ENCODE measurements at regions not wholly inside any gene's neighbourhood (a gene's known extent, or its start where the extent isn't known, plus 50 kb on each side); places are given as distances from the start of the nearest gene placed in this dataset.

DNA sequence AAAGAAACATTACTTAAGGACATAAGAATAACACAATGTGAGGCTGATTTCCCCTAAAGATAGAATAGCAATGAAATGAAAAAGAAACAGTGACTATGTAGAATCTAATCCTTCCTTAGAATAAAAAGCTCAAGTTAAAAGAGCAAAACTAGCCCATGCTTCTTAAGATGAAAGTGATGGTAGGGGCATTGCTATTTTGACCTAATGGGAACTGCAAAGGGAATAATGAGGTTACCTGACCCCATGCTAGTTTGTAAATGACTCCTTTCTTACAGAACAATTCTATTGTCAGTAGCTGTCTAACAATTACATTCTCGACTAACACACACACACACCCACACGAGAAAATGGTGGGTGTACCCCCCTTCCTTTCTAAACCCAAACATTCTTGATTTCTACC, 575.8 kb downstream of the CSNK1G3 start:
- Histone ChIP-seq H3K27ac (ENCODE audit: insufficient read length, low read depth, low read length) (no peak overlapping the region), H3K23ac (ENCODE audit: insufficient read length, low read depth, low read length) (no peak overlapping the region), H3K27me3 (ENCODE audit: insufficient read depth, low read length) (no peaks in the 10 kb centered on the region), H3K4me1 (ENCODE audit: insufficient read depth, low read length) (peaks cover 4% of the 10 kb centered on the region), H3K23me2 (ENCODE audit: insufficient read length, low read depth, low read length, poor library complexity, severe bottlenecking) (no peaks in the 10 kb centered on the region), H3K4ac (ENCODE audit: low read depth, low read length) (no peak overlapping the region), H2BK12ac (ENCODE audit: insufficient read length, low read depth, low read length) (no peak overlapping the region), H3K79me2 (ENCODE audit: insufficient read depth, low read length) (no peaks in the 10 kb centered on the region), H2BK120ac (ENCODE audit: low read depth, low read length, poor library complexity, severe bottlenecking) (no peak overlapping the region), H3T11ph (ENCODE audit: low read length) (no peak overlapping the region), H3K4me2 (ENCODE audit: insufficient read depth, insufficient read length, low read length) (no peak overlapping the region), H2AFZ (ENCODE audit: low read length) (no peak overlapping the region), H3K56ac (ENCODE audit: insufficient read length, low read depth, low read length) (no peak overlapping the region), H2BK5ac (ENCODE audit: insufficient read length, low read length) (no peak overlapping the region), H3K79me1 (ENCODE audit: insufficient read depth, low read depth, low read length, poor library complexity, severe bottlenecking) (no peaks in the 10 kb centered on the region), H2BK20ac (ENCODE audit: low read depth, low read length, poor library complexity, severe bottlenecking) (no peak overlapping the region), H4K20me1 (ENCODE audit: control insufficient read depth, insufficient read depth, insufficient read length) (no peaks in the 10 kb centered on the region), H4K8ac (replicated peaks; ENCODE audit: insufficient read length, low read depth, low read length) (no peak overlapping the region), H2AK5ac (ENCODE audit: insufficient read length, low read length) (no peak overlapping the region), H4K5ac (ENCODE audit: insufficient read length, low read depth, low read length) (no peak overlapping the region), H3K14ac (ENCODE audit: insufficient read depth, low read length) (no peak overlapping the region), H4K91ac (ENCODE audit: insufficient read length, low read depth, low read length) (no peak overlapping the region), H3K9me3 (ENCODE audit: control insufficient read depth, low read depth, low read length) (no peaks in the 10 kb centered on the region), H3K9ac (ENCODE audit: extremely low read depth, insufficient read length, low read length) (no peak overlapping the region), H3K18ac (ENCODE audit: insufficient read length, low read depth, low read length) (no peak overlapping the region), H2BK15ac (ENCODE audit: low read depth, low read length) (no peak overlapping the region)
- Mint-ChIP-seq H3K4me1 (peaks cover 31 to 34% of the 10 kb centered on the region in 2 experiments), H3K27me3 (ENCODE audit: low read depth) (no peaks in the 10 kb centered on the region; the same call in 1 of the 2 replicates), H3K4me3 (no peak overlapping the region; a peak in 1 of 5 replicates), H3K27ac (0 out of 7 replicates have a peak overlapping the region, but pooled peaks of 1 of the 3 experiments have one; percentile 24), H3K9me3 (peaks cover 2 to 3% of the 10 kb centered on the region in 2 experiments; a peak in 3 of 5 replicates), H3K36me3 (ENCODE audit: insufficient read depth in 1 of 3, low read depth in 3 of 3) (peaks cover 0 to 6% (median 0%) of the 10 kb centered on the region in 3 experiments; a peak in 2 of 7 replicates)
- TF ChIP-seq, protein P1, sequence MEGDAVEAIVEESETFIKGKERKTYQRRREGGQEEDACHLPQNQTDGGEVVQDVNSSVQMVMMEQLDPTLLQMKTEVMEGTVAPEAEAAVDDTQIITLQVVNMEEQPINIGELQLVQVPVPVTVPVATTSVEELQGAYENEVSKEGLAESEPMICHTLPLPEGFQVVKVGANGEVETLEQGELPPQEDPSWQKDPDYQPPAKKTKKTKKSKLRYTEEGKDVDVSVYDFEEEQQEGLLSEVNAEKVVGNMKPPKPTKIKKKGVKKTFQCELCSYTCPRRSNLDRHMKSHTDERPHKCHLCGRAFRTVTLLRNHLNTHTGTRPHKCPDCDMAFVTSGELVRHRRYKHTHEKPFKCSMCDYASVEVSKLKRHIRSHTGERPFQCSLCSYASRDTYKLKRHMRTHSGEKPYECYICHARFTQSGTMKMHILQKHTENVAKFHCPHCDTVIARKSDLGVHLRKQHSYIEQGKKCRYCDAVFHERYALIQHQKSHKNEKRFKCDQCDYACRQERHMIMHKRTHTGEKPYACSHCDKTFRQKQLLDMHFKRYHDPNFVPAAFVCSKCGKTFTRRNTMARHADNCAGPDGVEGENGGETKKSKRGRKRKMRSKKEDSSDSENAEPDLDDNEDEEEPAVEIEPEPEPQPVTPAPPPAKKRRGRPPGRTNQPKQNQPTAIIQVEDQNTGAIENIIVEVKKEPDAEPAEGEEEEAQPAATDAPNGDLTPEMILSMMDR (conservative IDR thresholded peaks at IDR 0.05): no peak
- no peak for DNase-seq
- WGBS (ENCODE audit: extremely low coverage, insufficient read length, low lambda C conversion rate): no CpG with 5 or more reads among the region's 2 CpGs
